NCI-H1694 (cell line): ENCODE measurements at regions not wholly inside any gene's neighbourhood (a gene's known extent, or its start where the extent isn't known, plus 50 kb on each side); places are given as distances from the start of the nearest gene placed in this dataset.
"Not testable (repeated sequence)": the region's sequence is repeated elsewhere in the genome, so short reads cannot be mapped to it uniquely, and the experiment has no call there.

Experiments used
- DNase-seq: peaks from one replicate; lab custom pipeline; 2025; lab: John Stamatoyannopoulos, UW

DNA sequence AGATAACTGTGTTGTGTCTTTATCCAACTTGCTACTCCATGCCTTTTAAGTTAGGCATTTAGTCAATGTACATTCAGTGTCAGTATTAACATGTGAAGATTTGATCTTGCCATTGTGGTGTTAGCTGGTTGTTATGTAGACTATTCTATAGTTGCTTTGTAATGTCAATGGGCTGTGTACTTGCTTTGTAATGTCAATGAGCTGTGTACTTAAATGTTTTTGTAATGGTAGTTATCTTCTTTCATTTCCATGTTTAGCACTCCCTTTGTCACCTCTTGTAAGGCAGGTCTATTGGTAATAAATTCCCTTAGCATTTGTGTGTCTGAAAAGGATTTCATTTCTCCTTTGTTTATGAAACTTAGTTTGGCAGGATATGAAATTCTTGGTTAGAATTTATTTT, 53.4 kb downstream of the MC4R start:
- DNase-seq = no peak

DNA sequence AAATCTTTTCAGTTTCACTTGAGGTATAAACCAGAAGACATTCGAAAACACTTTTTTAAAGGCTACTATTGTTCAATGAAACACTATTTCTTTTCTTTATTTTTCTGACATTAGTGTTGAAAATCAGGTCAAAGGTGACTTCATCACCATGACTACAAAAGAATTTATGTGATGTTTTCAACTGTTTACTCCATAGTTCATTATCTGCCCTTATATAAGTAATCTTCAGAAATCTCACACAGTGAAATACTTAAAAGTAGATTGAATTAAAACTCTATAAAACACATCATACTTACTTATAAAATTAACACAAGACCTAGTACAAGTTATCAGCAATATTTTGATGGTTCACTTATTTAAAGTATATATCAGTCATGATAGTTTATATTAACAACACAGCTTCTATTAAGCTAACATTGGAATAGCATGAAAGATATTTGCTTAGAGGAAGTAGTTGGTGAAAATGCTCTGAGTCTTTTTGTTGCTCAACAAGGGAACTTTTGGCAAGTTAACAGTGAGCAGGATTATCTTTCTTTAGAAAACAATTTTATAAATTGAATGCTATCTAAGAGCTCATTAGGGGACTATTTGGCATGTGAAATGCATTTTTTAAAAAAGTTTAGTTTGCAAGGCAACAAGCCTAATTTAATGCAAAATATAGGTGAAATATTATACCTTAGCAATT, 60.8 kb downstream of the MC4R start:
- no peak for DNase-seq

DNA sequence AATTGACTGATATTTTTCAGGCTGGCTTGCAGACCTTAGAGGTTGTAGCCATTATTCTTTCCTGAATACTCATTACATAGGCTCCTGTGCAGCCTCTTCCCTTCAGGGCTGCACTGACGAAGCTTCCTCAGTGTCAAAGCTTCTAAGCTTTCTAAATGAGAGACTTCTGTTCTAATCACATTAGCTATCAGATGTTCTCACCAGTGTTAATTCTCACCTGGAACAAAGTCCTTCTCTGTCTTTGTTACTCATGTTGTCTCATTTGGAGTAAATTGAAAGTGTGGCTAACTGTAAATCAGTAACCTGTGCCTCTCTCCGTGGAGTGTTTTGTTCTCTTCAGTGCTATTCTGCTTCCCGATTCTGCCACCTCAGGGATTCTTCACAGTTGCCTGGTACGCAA, 76.9 kb downstream of the MC4R start:
- DNase-seq = no peak

- DNase-seq = no peak
These were observed 80.4 kb downstream of the MC4R start for GRCh38 chr18:60292186-60292585.

GRCh38 chr18:60279391-60279790, 93.2 kb downstream of the MC4R start:
- no peak for DNase-seq

GRCh38 chr18:60277855-60278480, 94.6 kb downstream of the MC4R start:
- DNase-seq = no peak

DNA sequence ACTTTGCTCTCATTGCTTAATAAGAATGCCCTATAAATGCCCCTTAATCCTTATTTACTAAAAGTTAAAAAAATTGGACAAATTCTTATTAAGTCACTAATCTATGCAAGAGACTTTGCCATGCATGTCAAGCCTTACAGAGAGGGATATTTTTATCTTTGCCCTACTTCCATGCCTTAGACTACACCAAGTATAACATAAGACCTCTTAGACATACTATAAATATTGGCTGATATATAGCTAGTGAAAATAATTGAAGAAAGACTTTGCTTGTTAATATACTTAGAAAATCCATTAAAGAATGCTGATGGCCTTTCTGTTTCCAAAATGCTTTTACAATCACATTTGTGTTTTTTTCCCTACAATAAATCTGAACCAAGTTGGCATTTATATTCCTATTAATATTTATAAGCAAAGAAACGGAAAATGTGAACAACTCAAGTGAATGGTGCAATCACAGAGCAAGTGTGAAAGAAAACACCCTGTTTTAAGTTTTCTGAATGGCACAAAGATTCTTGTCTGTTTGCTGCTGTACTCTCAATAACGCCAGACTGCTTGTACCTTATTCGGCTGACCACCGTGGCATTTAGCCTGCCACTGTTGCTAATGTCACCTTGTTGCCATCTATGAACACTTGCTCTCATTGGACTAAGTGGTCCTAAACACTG, 105.0 kb downstream of the MC4R start:
- no peak for DNase-seq

- no peak for DNase-seq
These were observed 106.0 kb downstream of the MC4R start for GRCh38 chr18:60266558-60266957.

DNA sequence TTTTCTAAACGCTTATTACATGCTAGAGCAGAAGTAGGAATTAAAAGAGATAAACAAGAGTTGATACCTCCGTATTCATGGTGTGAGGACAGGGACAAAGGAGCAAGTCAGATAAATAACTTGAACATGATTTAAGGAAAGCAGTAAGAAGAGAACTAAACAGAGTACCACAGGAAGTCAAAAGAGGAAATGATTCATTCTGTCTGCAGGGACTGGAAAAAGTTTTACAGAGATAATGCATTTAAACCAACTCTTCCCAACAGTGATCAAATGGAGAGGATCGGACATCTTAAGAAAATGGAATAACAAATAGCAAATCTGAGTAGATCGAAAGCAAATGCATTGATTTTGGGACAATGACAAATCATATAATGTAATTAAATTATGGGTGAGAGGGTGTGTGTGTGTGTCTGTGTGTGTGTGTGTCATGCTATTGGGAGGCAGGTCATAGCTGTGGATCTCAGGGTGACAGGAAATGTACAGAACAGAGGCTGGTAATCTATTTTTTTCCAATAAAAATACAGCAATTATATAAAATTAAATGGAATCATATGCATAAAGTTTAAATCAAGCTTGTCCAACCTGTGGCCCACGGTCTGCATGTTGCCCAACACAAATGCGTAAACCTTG, 113.4 kb downstream of the MC4R start:
- DNase-seq = no peak

DNA sequence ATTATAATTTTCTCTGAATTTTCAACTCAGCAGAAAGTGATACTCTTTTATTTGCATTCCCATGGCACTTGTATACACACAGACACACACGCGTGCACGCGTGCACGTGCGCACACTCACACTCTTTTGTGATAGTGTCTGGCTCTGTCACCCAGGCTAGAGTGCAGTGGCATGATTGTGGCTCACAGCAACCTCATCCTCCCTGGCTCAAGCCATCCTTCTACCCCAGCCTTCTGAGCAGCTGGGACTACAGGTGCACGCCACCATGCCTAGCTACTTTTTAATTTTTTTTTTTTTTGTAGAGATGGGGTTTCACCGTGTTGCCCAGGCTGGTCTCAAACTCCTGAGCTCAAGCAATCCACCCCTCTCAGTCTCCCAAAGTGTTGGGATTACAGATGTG, 123.2 kb downstream of the MC4R start:
- DNase-seq = no peak

GRCh38 chr18:60248336-60249330, 123.9 kb downstream of the MC4R start:
- DNase-seq = no peak

DNA sequence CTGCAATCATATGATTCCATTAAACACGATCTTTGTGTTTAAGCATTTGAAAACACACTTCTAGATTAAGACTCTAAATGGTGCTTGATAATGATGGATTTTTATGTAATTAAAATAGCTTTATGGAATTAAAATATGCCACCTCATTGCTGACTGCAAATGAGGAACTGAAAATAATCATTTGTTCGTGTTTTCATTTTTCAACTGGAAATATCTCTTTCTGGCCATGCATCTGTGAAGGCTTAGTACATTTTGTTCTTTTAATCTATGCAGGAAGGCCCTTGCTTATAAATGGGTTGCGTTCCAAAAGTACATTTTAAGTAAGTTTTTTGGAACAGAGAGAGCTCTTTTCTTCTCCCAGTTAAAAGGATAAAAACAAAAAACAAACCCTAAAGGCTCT, 125.5 kb downstream of the MC4R start:
- DNase-seq = no peak

- no peak for DNase-seq
These were observed 126.0 kb downstream of the MC4R start for GRCh38 chr18:60246606-60247005.

DNA sequence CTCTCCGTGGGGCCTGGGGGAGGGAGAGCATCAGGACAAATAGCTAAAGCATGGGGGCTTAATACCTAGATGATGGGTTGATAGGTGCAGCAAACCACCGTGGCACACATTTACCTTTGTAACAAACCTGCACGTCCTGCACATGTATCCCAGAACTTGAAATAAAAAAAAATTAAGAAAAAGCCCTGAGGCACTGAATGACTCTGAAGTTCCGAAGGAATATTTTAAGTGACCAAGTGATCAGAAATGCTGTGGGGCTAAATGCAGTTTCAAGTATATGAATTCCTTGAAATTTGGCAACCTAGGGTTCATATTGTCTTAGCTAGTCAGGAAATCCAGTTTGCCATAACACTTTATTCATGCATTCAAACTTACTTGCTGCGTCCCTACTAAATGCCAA, 127.5 kb downstream of the MC4R start:
- DNase-seq = no peak

- DNase-seq = not testable (repeated sequence)
These were observed 133.4 kb downstream of the MC4R start for GRCh38 chr18:60239024-60239710.

DNA sequence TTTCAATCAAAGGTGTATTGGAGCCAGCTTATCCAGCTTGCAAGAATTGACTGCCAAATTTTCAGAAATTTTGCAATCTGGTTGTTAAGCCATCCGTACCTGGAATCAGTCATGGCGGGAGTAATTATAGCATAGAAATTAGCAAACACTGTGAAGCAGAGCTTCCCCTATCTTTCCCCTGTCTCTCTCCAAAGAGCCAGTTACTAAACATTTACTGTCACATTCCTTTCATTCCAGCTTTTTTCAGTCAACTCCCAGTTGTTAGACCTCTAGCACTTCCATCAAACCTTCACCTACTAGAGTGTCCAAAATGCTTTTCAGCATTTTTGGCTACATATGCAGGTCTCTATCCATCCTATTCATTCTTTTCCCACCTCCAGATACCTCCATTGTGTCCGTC, 137.4 kb downstream of the MC4R start:
- no peak for DNase-seq

DNA sequence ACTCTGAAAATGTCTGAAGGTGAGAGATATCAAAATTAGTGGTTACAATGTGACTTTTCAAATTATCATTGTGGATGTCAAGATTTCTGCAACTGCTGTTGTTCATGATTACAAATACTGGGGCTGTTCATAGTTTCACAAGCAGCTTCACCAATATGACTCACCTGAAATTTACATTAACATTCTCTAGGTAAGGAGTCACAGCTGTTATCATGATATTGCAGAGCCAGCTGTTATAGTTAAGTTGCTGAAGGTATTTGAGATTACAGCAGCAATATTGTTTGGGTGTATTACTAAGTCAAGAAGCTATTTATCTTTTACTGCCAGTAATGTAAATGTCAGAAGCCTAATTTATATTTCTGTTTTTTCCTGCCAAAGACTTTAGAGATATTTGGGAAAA, 140.0 kb downstream of the MC4R start:
- no peak for DNase-seq

DNA sequence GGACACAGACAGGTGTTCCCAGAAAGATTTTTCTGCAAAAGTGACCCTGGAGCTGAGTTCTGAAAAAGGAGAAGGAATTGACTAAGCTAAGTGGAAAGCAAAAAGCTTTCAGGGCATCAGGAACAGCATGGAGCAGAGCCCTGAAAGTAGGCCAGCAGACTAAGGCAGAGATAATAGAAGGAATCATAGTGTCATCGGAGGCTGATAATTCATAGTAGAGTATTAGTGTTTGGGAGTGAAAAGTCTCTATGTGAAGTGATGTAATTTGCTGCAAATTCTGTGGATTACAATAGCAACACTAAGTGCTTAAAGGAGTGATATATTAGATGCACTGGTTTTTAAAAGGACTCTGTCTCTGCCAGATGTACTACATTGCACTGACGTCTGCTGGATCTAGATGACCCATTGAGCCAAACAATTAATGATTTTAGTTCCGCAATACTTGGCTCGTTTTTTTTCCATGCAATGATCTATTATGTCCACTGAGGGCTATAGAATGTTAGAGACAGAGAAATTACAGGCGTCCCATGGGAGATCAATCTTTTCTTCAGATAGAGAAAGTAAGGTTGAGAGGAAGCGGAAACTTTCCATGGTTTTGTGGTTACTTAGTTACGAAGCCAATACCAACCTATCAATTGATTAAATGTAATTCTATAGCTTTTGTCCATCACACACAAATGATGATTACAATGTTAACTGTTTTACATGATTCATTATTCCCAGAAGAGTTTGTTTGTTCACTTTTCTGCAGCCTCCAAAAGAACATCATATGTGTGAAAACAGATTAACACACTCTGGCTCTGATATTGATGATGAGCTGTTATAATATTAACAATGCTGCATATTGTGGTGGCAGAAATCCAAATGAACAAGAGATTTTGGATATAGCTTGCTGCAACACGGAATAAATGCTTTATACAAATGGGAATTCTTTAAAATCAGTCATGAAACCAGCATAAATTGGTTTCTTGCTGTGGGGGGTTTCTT, 143.7 kb downstream of the MC4R start:
- DNase-seq = no peak

GRCh38 chr18:60215432-60215831, 157.1 kb downstream of the MC4R start:
- no peak for DNase-seq

GRCh38 chr18:60209042-60209441, 163.5 kb downstream of the MC4R start:
- no peak for DNase-seq
